ENCODE measurements at regions not wholly inside any gene's neighbourhood (a gene's known extent, or its start where the extent isn't known, plus 50 kb on each side); places are given as distances from the start of the nearest gene placed in this dataset.

- H3K4me3 Mint-ChIP-seq, result no peak overlapping the region
- no peaks in the 10 kb centered on the region for H3K27me3 Mint-ChIP-seq
- no peaks in the 10 kb centered on the region for H3K4me1 Mint-ChIP-seq (ENCODE audit: low read depth)
- no peaks in the 10 kb centered on the region for H3K36me3 Mint-ChIP-seq
- H3K9me3 Mint-ChIP-seq (ENCODE audit: low read depth), result no peaks in the 10 kb centered on the region
- no peak overlapping the region for H3K27ac Mint-ChIP-seq
Measured at GRCh38 chr10:88131511-88132139, 268.2 kb downstream of the PTEN start.

- no peaks in the 10 kb centered on the region for H3K9me3 Mint-ChIP-seq (ENCODE audit: low read depth)
- peaks cover 7% of the 10 kb centered on the region for H3K4me1 Mint-ChIP-seq (ENCODE audit: low read depth)
- H3K36me3 Mint-ChIP-seq, result no peaks in the 10 kb centered on the region
- no peak overlapping the region for H3K4me3 Mint-ChIP-seq
- H3K27ac Mint-ChIP-seq, result no peak overlapping the region
- no peaks in the 10 kb centered on the region for H3K27me3 Mint-ChIP-seq
Measured at GRCh38 chr10:88136712-88137111, 273.3 kb downstream of the PTEN start.

- H3K27ac Mint-ChIP-seq, result no peak overlapping the region
- no peaks in the 10 kb centered on the region for H3K36me3 Mint-ChIP-seq
- H3K9me3 Mint-ChIP-seq (ENCODE audit: low read depth), result no peaks in the 10 kb centered on the region
- H3K4me3 Mint-ChIP-seq, result no peak overlapping the region
- H3K4me1 Mint-ChIP-seq (ENCODE audit: low read depth), result peaks cover 7% of the 10 kb centered on the region
- H3K27me3 Mint-ChIP-seq, result no peaks in the 10 kb centered on the region
Measured at GRCh38 chr10:88138319-88138848, 275.0 kb downstream of the PTEN start.

GRCh38 chr10:88147000-88147798 is 283.8 kb downstream of the PTEN start:
- H3K4me1 Mint-ChIP-seq (ENCODE audit: low read depth), result peaks cover 5% of the 10 kb centered on the region
- H3K9me3 Mint-ChIP-seq (ENCODE audit: low read depth), result no peaks in the 10 kb centered on the region
- no peak overlapping the region for H3K27ac Mint-ChIP-seq
- no peaks in the 10 kb centered on the region for H3K36me3 Mint-ChIP-seq
- no peaks in the 10 kb centered on the region for H3K27me3 Mint-ChIP-seq
- H3K4me3 Mint-ChIP-seq, result no peak overlapping the region

- Mint-ChIP-seq H3K4me3 (no peak overlapping the region), H3K27ac (no peak overlapping the region), H3K9me3 (ENCODE audit: low read depth) (peaks cover 3% of the 10 kb centered on the region)
Measured at GRCh38 chr10:88149906-88150305, 286.5 kb downstream of the PTEN start.

GRCh38 chr10:88150339-88150738 is 286.9 kb downstream of the PTEN start:
- no peaks in the 10 kb centered on the region for H3K27me3 Mint-ChIP-seq
- no peak overlapping the region for H3K4me3 Mint-ChIP-seq
- peaks cover 3% of the 10 kb centered on the region for H3K9me3 Mint-ChIP-seq (ENCODE audit: low read depth)
- H3K36me3 Mint-ChIP-seq, result no peaks in the 10 kb centered on the region
- no peak overlapping the region for H3K27ac Mint-ChIP-seq
- H3K4me1 Mint-ChIP-seq (ENCODE audit: low read depth), result peaks cover 17% of the 10 kb centered on the region

More at GRCh38 chr10:88149906-88150305, 286.5 kb downstream of the PTEN start:
- H3K4me1 Mint-ChIP-seq (ENCODE audit: low read depth), result peaks cover 17% of the 10 kb centered on the region
- H3K36me3 Mint-ChIP-seq, result no peaks in the 10 kb centered on the region
- H3K27me3 Mint-ChIP-seq, result no peaks in the 10 kb centered on the region

GRCh38 chr10:88152728-88153133 is 289.3 kb downstream of the PTEN start:
- H3K27me3 Mint-ChIP-seq, result no peaks in the 10 kb centered on the region
- H3K27ac Mint-ChIP-seq, result peak overlapping the region; percentile 89
- peaks cover 3% of the 10 kb centered on the region for H3K9me3 Mint-ChIP-seq (ENCODE audit: low read depth)
- peaks cover 17% of the 10 kb centered on the region for H3K4me1 Mint-ChIP-seq (ENCODE audit: low read depth)
- H3K36me3 Mint-ChIP-seq, result no peaks in the 10 kb centered on the region
- H3K4me3 Mint-ChIP-seq, result no peak overlapping the region

- Mint-ChIP-seq H3K4me1 (ENCODE audit: low read depth) (peaks cover 21% of the 10 kb centered on the region), H3K27ac (no peak overlapping the region), H3K4me3 (no peak overlapping the region), H3K36me3 (no peaks in the 10 kb centered on the region), H3K9me3 (ENCODE audit: low read depth) (peaks cover 3% of the 10 kb centered on the region), H3K27me3 (no peaks in the 10 kb centered on the region)
Measured at GRCh38 chr10:88154596-88155250, 291.3 kb downstream of the PTEN start.

- Mint-ChIP-seq H3K27me3 (no peaks in the 10 kb centered on the region), H3K9me3 (ENCODE audit: low read depth) (peaks cover 3% of the 10 kb centered on the region), H3K36me3 (no peaks in the 10 kb centered on the region), H3K4me1 (ENCODE audit: low read depth) (peaks cover 21% of the 10 kb centered on the region), H3K4me3 (no peak overlapping the region), H3K27ac (no peak overlapping the region)
Measured at GRCh38 chr10:88156341-88156740, 292.9 kb downstream of the PTEN start.

- H3K9me3 Mint-ChIP-seq (ENCODE audit: low read depth), result peaks cover 9% of the 10 kb centered on the region
- peaks cover 10% of the 10 kb centered on the region for H3K4me1 Mint-ChIP-seq (ENCODE audit: low read depth)
- no peak overlapping the region for H3K4me3 Mint-ChIP-seq
- H3K36me3 Mint-ChIP-seq, result no peaks in the 10 kb centered on the region
- H3K27me3 Mint-ChIP-seq, result no peaks in the 10 kb centered on the region
- H3K27ac Mint-ChIP-seq, result no peak overlapping the region
Measured at GRCh38 chr10:88157981-88158465, 294.6 kb downstream of the PTEN start.

- H3K9me3 Mint-ChIP-seq (ENCODE audit: low read depth), result peaks cover 9% of the 10 kb centered on the region
- no peaks in the 10 kb centered on the region for H3K27me3 Mint-ChIP-seq
- H3K4me3 Mint-ChIP-seq, result no peak overlapping the region
- H3K36me3 Mint-ChIP-seq, result no peaks in the 10 kb centered on the region
- no peak overlapping the region for H3K27ac Mint-ChIP-seq
- peaks cover 6% of the 10 kb centered on the region for H3K4me1 Mint-ChIP-seq (ENCODE audit: low read depth)
Measured at GRCh38 chr10:88158526-88159122, 295.2 kb downstream of the PTEN start.

- Mint-ChIP-seq H3K9me3 (ENCODE audit: low read depth) (peaks cover 7% of the 10 kb centered on the region), H3K36me3 (no peaks in the 10 kb centered on the region), H3K4me1 (ENCODE audit: low read depth) (peaks cover 6% of the 10 kb centered on the region), H3K27ac (no peak overlapping the region), H3K27me3 (no peaks in the 10 kb centered on the region), H3K4me3 (no peak overlapping the region)
Measured at GRCh38 chr10:88159127-88159829, 295.9 kb downstream of the PTEN start.

GRCh38 chr10:88161070-88161469 is 297.6 kb downstream of the PTEN start:
- no peak overlapping the region for H3K4me3 Mint-ChIP-seq
- no peaks in the 10 kb centered on the region for H3K27me3 Mint-ChIP-seq
- H3K27ac Mint-ChIP-seq, result no peak overlapping the region
- peaks cover 6% of the 10 kb centered on the region for H3K9me3 Mint-ChIP-seq (ENCODE audit: low read depth)
- H3K4me1 Mint-ChIP-seq (ENCODE audit: low read depth), result peaks cover 6% of the 10 kb centered on the region
- H3K36me3 Mint-ChIP-seq, result no peaks in the 10 kb centered on the region

- no peaks in the 10 kb centered on the region for H3K27me3 Mint-ChIP-seq
- peaks cover 6% of the 10 kb centered on the region for H3K4me1 Mint-ChIP-seq (ENCODE audit: low read depth)
- no peaks in the 10 kb centered on the region for H3K36me3 Mint-ChIP-seq
- H3K9me3 Mint-ChIP-seq (ENCODE audit: low read depth), result peaks cover 6% of the 10 kb centered on the region
- H3K4me3 Mint-ChIP-seq, result no peak overlapping the region
- no peak overlapping the region for H3K27ac Mint-ChIP-seq
Measured at GRCh38 chr10:88161756-88162155, 298.3 kb downstream of the PTEN start.

Data from activated naive CD8-positive, alpha-beta T cell (primary cell).